Adipocyte (in vitro differentiated cells): ENCODE measurements at regions not wholly inside any gene's neighbourhood (a gene's known extent, or its start where the extent isn't known, plus 50 kb on each side); places are given as distances from the start of the nearest gene placed in this dataset.

Experiments used
- DNase-seq: peaks from one replicate; pipeline ENCODE4 v3.0.0-alpha.2; 2015; ENCODE audit warnings: low read depth
- H3K27me3 ChIP-seq: replicated peaks from 2 replicates; pipeline ENCODE4 v1.7.0; 2013; ENCODE audit warnings: mild to moderate bottlenecking, low read length, moderate library complexity; ENCODE audit not compliant: control insufficient read depth, insufficient read depth
- H3K36me3 ChIP-seq: 2 replicates; pipeline ENCODE4 v1.7.0; 2013; ENCODE audit warnings: low read length, mild to moderate bottlenecking, moderate library complexity; ENCODE audit not compliant: control insufficient read depth, insufficient read depth, severe bottlenecking
- H3K4me1 ChIP-seq: 2 replicates; pipeline ENCODE4 v1.7.0; 2013; ENCODE audit warnings: mild to moderate bottlenecking, low read length, moderate library complexity; ENCODE audit not compliant: control insufficient read depth, insufficient read depth
- H3K4me3 ChIP-seq: 2 replicates; pipeline ENCODE4 v1.7.0; 2013; ENCODE audit warnings: mild to moderate bottlenecking, low read length, moderate library complexity
- H3K9ac ChIP-seq: 2 replicates; pipeline ENCODE4 v1.7.0; 2013; ENCODE audit warnings: mild to moderate bottlenecking, low read length, moderate library complexity
- H3K9me3 ChIP-seq: 2 replicates; pipeline ENCODE4 v1.7.0; 2013; ENCODE audit warnings: mild to moderate bottlenecking, low read length, moderate library complexity; ENCODE audit not compliant: control insufficient read depth

DNA sequence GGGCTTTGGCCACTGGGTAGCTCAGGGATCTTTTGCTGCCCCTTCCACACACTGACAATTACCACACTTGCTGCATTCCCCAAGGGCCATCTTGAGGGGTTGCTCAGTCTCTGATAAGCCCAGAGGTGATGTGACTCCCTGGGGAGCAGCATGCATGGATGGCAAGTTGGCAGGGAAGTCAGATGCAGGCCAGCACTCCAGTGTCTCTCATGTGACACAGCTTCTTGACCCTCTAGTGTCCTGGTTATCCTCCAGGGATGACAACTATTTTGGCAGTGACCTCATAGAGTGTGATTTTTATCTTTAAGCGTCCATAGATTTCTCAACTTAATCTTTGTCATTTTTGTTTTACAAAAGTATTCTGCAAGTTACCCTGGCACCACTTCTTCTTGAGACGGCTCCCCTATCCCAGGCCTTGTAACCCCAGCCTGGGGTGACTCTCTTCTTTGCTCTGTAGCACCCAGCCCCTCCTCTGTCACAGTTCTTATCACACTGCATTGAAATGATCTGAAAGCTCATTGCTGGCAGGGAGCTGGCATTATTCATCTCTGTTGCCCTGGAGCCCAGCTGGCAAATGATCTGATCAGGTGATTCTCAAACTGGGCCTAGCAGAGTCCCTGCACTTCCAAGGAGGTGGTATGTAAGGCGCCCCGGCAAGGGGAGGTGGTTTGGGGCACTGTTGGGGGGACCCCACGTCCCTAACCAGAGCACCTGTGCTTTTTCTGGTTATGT, 72.6 kb downstream of the TENT5C start:
- H3K9me3 ChIP-seq: no peaks in the 10 kb centered on the region
- no peaks in the 10 kb centered on the region for H3K36me3 ChIP-seq
- no peak overlapping the region for H3K4me3 ChIP-seq
- DNase-seq: no peak
- no peak overlapping the region for H3K9ac ChIP-seq
- H3K27me3 ChIP-seq: no peaks in the 10 kb centered on the region
- peaks cover 24% of the 10 kb centered on the region for H3K4me1 ChIP-seq

DNA sequence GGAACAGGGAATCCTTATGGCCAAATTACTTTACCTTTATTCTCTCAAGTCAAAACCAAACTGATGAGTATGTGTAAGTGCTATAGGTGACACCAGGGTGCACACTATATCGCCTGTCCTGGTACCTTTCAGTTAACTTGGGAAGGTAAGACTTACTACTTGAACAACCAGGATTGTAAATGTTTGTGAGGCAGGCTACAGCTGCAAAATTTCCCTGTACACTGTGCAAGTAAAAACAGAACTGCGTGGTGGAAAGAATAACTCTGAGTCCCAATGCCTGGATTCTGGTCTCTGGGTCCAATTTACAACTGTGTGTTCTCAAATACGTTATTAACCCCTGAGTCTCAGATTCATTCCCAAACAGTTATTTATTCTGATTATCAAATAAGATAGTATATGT, 73.5 kb downstream of the TENT5C start:
- DNase-seq: no peak
- no peak overlapping the region for H3K9ac ChIP-seq
- no peaks in the 10 kb centered on the region for H3K27me3 ChIP-seq
- no peaks in the 10 kb centered on the region for H3K36me3 ChIP-seq
- H3K4me3 ChIP-seq: no peak overlapping the region
- H3K4me1 ChIP-seq: peaks cover 16% of the 10 kb centered on the region
- H3K9me3 ChIP-seq: no peaks in the 10 kb centered on the region

DNA sequence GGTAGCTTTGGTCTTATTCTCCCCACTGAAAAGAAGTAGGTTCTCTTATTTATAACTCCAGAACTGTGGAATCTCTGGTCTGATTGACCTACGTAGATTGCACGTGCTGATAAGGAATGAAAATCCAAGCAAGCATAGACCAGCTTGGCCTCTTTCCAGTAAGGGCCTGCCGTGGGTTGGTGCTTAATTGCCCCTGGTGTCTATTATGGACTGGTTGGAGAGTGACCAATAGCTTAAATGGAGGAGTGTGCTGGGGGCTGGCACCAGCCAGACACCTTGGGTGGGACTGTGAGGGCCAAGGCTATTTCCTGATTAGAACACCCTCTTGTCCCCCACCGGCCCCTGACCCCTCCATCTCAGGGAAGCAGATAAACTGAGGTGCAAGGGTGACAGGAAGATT, 74.0 kb downstream of the TENT5C start:
- H3K4me3 ChIP-seq: no peak overlapping the region
- no peaks in the 10 kb centered on the region for H3K27me3 ChIP-seq
- no peak for DNase-seq
- H3K4me1 ChIP-seq: peaks cover 10% of the 10 kb centered on the region
- H3K36me3 ChIP-seq: no peaks in the 10 kb centered on the region
- H3K9me3 ChIP-seq: no peaks in the 10 kb centered on the region
- no peak overlapping the region for H3K9ac ChIP-seq

DNA sequence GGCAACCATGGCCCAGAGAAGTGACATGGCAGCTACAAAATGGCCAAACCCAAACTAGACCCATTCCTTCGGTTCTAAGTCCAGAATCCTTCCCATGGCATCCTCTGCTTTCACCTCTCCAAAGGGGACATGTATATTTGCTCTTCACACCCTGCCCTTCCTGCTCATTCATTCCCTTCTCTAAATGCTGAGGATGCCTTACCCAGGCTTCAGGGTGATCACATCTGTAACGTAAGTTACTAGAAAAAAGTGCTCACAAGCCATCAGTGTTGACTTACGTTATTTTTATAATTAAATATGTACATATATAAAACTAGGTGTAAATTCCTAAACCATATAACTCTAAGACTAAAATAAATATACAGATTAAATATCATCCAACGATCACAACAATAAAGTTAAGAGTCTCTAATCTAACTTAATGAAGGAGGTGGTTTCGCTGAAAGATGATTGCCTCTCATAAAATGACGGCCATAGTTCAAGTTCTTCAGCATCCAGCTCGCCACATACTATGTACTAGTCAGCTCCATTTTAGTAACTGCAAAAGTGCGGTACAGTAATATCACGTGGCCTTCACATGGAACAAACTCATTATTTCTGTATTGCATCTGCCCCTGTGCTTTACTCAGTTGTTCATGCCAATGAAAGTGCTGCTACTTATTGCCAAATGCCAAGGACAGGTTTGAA, 74.6 kb downstream of the TENT5C start:
- Histone ChIP-seq H3K9ac (no peak overlapping the region), H3K9me3 (no peaks in the 10 kb centered on the region), H3K36me3 (no peaks in the 10 kb centered on the region), H3K4me1 (peaks cover 10% of the 10 kb centered on the region), H3K27me3 (no peaks in the 10 kb centered on the region), H3K4me3 (no peak overlapping the region)
- no peak for DNase-seq

DNA sequence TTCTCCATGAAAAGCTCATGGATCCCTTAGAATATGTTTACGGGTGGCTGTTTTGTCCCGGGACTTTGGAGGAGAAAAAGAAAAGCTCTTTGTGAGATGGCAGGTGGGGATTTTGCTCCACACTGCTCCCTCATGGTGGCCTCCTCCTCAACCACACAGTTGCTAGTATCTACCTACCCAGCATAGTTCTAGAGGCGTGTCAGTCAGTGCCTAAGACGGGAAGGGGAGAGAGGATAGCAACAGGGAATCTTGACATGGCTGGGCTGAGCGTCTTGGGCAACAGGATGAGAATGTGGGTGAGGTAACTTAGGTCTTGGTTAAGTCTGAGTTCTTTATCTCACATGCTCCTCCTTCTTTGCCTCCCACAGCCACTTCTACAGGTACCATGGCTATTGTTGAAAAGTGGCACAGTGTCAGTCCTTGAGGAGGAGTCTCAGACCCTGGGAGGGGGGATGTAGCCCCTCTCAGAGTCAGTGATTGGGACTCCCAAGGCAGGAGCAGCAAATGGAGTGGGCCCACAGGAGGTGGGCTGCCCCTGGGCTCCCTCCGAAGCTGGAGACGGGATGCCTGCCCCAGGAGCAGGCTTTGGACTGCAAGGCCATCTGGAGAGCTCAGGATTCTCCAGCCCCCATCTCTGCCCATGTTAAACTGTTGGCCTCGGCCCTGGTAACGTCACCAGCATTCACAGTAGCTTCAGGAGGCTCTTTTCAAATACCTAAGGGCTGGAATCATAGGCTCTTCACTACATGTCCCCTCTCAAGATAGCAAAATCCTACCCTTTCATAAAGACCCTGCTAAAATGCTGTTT, 75.4 kb downstream of the TENT5C start:
- no peak for DNase-seq
- no peaks in the 10 kb centered on the region for H3K36me3 ChIP-seq
- no peaks in the 10 kb centered on the region for H3K9me3 ChIP-seq
- peaks cover 11% of the 10 kb centered on the region for H3K4me1 ChIP-seq
- no peak overlapping the region for H3K4me3 ChIP-seq
- no peak overlapping the region for H3K9ac ChIP-seq
- no peaks in the 10 kb centered on the region for H3K27me3 ChIP-seq

DNA sequence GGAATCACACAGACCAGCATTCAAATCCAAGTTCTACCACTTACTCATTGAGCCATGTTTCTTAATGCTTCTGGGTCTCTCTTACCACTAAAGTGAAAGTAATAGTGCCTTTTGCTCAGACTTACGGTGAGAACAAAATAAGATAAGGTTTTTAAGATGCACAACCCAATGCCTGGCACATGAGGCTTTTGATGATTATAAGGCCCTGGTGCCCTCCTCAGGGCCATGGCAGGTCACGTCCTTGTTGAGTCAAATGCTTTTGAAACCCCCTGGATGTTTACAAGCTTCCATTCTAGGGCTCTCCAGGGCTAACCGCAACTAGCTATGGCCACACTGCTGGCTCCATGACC, 76.0 kb downstream of the TENT5C start:
- H3K9me3 ChIP-seq: no peaks in the 10 kb centered on the region
- H3K27me3 ChIP-seq: no peaks in the 10 kb centered on the region
- no peaks in the 10 kb centered on the region for H3K36me3 ChIP-seq
- H3K4me3 ChIP-seq: no peak overlapping the region
- DNase-seq: no peak
- no peak overlapping the region for H3K9ac ChIP-seq
- H3K4me1 ChIP-seq: peaks cover 17% of the 10 kb centered on the region

DNA sequence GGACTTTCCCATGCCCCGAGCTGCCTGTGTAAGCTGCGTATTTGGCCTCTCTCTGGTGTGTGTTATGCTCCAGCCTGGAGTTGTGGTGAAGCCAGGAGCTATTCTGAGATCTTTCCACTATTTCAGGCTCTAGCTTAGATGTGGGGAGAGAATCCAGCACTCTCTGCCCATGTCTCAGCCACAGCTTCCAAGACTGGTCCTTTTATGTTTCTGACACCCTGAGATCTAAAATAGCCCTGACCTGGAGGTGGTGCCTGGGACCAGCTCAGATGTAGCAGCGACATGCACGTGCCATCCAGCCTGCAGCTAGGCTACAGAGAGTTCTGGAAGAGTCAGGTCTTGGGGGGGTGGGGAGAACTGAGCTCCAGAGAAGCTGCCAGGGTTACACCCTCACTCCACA, 76.5 kb downstream of the TENT5C start:
- Histone ChIP-seq H3K9ac (no peak overlapping the region), H3K9me3 (no peaks in the 10 kb centered on the region), H3K4me1 (peaks cover 17% of the 10 kb centered on the region), H3K4me3 (no peak overlapping the region), H3K27me3 (no peaks in the 10 kb centered on the region), H3K36me3 (no peaks in the 10 kb centered on the region)
- no peak for DNase-seq

DNA sequence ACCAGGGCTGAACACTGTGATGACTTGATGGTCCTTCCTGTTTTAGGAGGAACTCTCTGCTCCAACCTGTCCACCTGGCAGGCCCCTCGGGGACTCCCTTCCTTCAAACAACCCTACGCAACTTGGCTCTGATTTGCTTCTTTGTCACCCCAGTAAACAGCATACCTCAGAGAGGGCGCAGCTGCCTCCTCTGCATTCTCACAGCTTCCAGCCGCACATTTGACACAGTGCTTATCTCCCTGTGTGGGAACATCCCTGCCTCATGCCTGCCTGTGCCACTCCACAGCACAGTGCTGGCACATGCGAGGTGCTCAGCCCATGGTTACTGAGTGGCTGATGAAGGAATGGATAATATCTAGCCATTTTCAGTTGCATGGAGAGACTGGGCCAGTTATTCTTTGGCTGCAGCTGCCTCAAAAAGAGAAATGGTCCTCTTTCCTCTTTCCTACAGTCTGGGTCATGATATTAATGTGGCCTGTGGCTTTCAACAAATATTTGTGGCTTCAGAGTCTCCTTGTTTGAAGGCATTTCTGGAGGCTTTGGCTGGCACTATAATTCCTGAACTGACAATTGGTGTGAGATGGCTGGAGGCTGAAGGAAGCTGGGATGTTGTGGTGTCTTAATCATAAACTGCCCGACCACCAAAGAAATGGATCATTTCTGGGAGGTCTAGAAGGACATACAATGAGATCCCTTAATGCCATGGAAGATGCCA, 77.9 kb downstream of the TENT5C start:
- Histone ChIP-seq H3K27me3 (no peaks in the 10 kb centered on the region), H3K36me3 (no peaks in the 10 kb centered on the region), H3K4me3 (no peak overlapping the region), H3K9ac (no peak overlapping the region), H3K9me3 (no peaks in the 10 kb centered on the region), H3K4me1 (peaks cover 7% of the 10 kb centered on the region)
- DNase-seq: no peak

DNA sequence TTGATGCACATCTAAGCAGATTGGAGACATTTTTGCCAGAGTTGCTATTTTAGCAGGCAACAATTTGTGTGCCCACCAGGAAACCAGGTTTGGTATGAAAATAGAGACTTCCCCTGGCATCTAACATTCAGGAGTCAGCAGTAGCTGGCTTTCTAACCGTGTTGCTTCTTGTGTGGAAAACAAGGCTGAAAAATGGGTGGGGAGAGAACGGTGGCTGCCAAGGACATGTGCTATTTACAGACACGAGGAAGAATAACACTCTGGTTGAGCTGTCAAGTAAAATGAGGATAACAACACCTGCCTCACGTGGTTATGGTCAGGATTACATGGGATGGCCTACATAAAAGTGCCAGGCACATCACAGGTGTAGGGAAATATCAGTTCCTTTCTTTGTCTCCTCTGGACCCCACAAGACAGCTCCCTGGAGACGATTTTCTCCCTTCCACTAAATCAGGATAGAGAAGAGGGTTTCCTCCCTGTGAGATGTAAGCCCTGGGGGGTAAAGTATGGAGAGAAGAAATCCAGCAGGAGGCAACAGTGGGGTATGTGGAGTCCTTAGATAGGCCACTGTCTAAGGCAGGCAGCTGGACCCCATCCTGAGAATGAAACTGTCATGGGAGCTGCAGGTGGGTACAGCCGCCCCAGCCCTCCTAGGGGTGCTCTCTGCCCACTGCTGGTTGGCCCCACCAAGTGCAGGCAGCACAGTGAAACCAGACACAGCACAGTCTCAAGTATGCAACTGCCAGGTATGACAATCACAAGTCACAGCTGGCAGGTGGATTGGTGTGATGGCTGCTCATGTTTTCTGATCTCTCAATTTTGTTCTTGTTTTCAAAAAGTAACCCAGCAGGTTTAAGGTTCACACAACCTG, 80.3 kb downstream of the TENT5C start:
- Histone ChIP-seq H3K36me3 (no peaks in the 10 kb centered on the region), H3K9ac (no peak overlapping the region), H3K9me3 (no peaks in the 10 kb centered on the region), H3K4me1 (peaks cover 7% of the 10 kb centered on the region), H3K27me3 (no peaks in the 10 kb centered on the region), H3K4me3 (no peak overlapping the region)
- no peak for DNase-seq

DNA sequence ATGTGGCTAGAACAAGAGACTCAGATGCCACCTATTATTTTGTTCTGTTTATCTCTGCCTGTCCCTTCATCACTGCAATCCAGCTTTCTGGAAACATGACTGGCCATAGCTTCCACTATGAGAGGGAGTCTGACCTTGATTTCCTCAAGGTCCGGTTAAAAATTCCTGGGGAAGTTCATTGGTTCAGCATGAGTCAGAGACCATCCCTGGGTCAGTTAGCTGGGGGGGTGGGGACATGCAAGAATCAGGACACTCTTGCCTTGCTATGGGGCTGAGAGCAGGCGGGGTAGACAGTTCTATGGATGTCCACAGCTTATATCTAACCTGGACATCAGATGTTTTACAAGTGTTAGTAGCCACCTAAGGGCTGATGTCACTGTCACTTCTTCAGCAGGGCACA, 81.1 kb downstream of the TENT5C start:
- no peak overlapping the region for H3K4me3 ChIP-seq
- H3K9ac ChIP-seq: no peak overlapping the region
- H3K27me3 ChIP-seq: no peaks in the 10 kb centered on the region
- H3K9me3 ChIP-seq: no peaks in the 10 kb centered on the region
- H3K36me3 ChIP-seq: no peaks in the 10 kb centered on the region
- H3K4me1 ChIP-seq: peaks cover 7% of the 10 kb centered on the region
- peak; percentile 31 for DNase-seq
